ENCODE measurements at regions not wholly inside any gene's neighbourhood (a gene's known extent, or its start where the extent isn't known, plus 50 kb on each side); places are given as distances from the start of the nearest gene placed in this dataset.

GRCh38 chr2:133666621-133667020 lies 98.4 kb upstream of the NCKAP5 start:
- no peak overlapping the region for H3K4me3 ChIP-seq (ENCODE audit: low read depth, low read length)
- TF ChIP-seq MAX (IDR thresholded peaks at IDR 0.05; ENCODE audit: low read depth, low read length) (no peak), CTCF (IDR thresholded peaks at IDR 0.05; ENCODE audit: low read depth, low read length) (no peak), POLR2A (IDR thresholded peaks at IDR 0.05; ENCODE audit: extremely low read depth, insufficient read length) (no peak), MYC (IDR thresholded peaks at IDR 0.05; ENCODE audit: low read depth, low read length) (no peak)
- no peak for DNase-seq (ENCODE audit: low read depth)

GRCh38 chr2:133667085-133667484 lies 98.8 kb upstream of the NCKAP5 start:
- H3K4me3 ChIP-seq (ENCODE audit: low read depth, low read length), result no peak overlapping the region
- TF ChIP-seq CTCF (IDR thresholded peaks at IDR 0.05; ENCODE audit: low read depth, low read length) (no peak), MYC (IDR thresholded peaks at IDR 0.05; ENCODE audit: low read depth, low read length) (no peak), MAX (IDR thresholded peaks at IDR 0.05; ENCODE audit: low read depth, low read length) (no peak), POLR2A (IDR thresholded peaks at IDR 0.05; ENCODE audit: extremely low read depth, insufficient read length) (no peak)
- DNase-seq (ENCODE audit: low read depth), result no peak

- H3K4me3 ChIP-seq (ENCODE audit: low read depth, low read length), result no peak overlapping the region
- DNase-seq (ENCODE audit: low read depth), result no peak
- TF ChIP-seq MAX (IDR thresholded peaks at IDR 0.05; ENCODE audit: low read depth, low read length), result no peak
- TF ChIP-seq MYC (IDR thresholded peaks at IDR 0.05; ENCODE audit: low read depth, low read length), result no peak
- TF ChIP-seq POLR2A (IDR thresholded peaks at IDR 0.05; ENCODE audit: extremely low read depth, insufficient read length), result no peak
- no peak for TF ChIP-seq CTCF (IDR thresholded peaks at IDR 0.05; ENCODE audit: low read depth, low read length)
Measured at GRCh38 chr2:133667968-133668367, 99.7 kb upstream of the NCKAP5 start.

- H3K4me3 ChIP-seq (ENCODE audit: low read depth, low read length), result no peak overlapping the region
- DNase-seq (ENCODE audit: low read depth), result no peak
- TF ChIP-seq MYC (IDR thresholded peaks at IDR 0.05; ENCODE audit: low read depth, low read length), result no peak
- TF ChIP-seq POLR2A (IDR thresholded peaks at IDR 0.05; ENCODE audit: extremely low read depth, insufficient read length), result no peak
- no peak for TF ChIP-seq MAX (IDR thresholded peaks at IDR 0.05; ENCODE audit: low read depth, low read length)
- TF ChIP-seq CTCF (IDR thresholded peaks at IDR 0.05; ENCODE audit: low read depth, low read length), result no peak
Measured at GRCh38 chr2:133668547-133668946, 100.3 kb upstream of the NCKAP5 start.

GRCh38 chr2:133673305-133673905 lies 105.1 kb upstream of the NCKAP5 start:
- no peak overlapping the region for H3K4me3 ChIP-seq (ENCODE audit: low read depth, low read length)
- DNase-seq (ENCODE audit: low read depth), result no peak
- TF ChIP-seq POLR2A (IDR thresholded peaks at IDR 0.05; ENCODE audit: extremely low read depth, insufficient read length) (no peak), MAX (IDR thresholded peaks at IDR 0.05; ENCODE audit: low read depth, low read length) (no peak), MYC (IDR thresholded peaks at IDR 0.05; ENCODE audit: low read depth, low read length) (no peak), CTCF (IDR thresholded peaks at IDR 0.05; ENCODE audit: low read depth, low read length) (no peak)

Data from NB4 (cell line).